ENCODE measurements at regions not wholly inside any gene's neighbourhood (a gene's known extent, or its start where the extent isn't known, plus 50 kb on each side); places are given as distances from the start of the nearest gene placed in this dataset.
A peak's percentile ranks its signal among the peaks of the same experiment; 100 is the strongest.

DNA sequence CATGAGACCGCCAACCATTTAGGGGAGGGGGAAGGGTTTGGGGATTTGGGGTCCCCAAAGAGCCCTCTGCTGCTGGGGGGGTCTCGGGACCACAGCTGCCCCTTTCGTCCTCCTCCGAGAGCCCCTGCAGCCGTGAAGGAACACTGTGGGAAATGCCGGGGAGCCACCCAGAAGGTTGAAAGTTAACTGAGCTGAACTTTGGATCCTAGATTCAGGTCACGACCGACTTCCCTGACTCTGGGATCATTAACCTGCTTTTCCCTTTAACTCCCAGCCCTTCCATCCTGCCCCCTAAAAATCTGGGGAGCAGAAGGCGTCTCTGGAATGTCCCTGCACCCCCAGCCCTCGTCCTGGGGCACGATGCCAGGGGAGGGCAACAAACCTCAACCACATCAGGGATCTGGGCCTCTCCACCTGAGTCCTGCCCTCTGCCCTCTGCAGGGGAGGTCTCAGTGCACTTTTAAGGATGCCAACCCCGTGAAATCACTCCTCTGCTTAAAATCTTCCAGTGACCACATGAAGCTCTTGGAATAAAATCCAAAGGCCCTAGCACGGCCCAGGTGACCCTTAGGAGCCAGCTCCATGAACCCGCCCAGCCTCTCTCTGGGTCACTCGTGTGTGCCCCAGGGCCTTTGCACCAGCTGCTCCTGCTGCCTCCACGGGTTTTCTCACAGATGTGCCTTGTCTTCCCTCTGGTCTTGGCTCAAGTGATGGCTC lies 95.0 kb downstream of the RFLNA start:
- DNase-seq, result no peak

DNA sequence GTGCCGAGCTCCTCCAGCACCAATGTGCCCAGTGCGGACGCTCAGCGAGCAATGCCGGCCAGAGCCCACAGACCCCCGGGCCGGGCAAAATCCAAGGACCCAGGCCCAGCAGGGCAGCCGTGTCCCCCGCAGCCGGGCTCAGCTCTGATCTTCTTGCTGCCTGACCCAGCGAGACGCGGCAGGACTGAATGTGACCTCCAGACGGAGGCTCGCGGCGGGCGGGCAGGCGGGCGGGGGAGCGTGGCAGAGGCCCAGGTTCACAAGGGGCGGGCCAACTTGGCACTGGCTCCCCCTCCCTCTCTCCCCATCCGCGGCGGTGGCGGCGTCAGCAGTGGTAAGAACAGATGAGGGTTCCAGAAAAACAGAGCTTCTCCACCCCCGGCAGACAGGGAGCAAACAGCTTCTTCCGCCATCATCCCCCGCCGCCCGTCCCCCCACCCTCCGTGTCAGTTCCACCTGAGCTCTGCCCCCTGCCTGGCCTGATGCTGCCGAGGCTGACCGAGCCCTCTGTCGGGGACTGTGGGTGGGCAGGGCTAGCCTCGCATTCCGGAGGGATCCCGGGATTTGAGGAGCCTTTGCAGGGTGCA lies 94.3 kb downstream of the RFLNA start:
- DNase-seq, result peak in 57 of 58 donors; percentile 45 to 91 (median 83)

DNA sequence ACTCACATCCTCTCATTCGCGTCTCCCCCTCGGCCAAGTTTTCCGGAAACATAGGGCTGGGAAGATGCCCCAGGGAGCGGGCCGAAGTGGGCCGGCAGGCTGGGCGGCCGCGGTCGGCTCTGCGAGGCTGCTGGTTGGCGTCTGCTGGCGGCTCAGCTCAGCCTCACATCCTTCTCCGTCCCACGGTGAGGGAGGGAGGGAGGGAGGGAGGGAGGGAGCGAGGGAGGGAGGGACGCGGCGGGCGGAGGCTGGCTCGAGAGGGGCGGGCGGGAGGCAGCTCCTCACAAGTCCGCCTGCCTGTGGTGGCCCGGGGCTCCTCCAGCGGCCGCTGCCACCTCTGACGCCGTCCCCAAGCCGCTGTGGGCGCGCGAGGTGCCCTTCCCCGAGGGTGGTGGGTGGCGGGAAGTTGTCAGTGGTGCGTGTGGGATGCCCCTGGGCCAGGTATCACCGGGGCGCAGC lies 93.8 kb downstream of the RFLNA start:
- peak in 55 of 58 donors; percentile 27 to 88 (median 77) for DNase-seq

DNA sequence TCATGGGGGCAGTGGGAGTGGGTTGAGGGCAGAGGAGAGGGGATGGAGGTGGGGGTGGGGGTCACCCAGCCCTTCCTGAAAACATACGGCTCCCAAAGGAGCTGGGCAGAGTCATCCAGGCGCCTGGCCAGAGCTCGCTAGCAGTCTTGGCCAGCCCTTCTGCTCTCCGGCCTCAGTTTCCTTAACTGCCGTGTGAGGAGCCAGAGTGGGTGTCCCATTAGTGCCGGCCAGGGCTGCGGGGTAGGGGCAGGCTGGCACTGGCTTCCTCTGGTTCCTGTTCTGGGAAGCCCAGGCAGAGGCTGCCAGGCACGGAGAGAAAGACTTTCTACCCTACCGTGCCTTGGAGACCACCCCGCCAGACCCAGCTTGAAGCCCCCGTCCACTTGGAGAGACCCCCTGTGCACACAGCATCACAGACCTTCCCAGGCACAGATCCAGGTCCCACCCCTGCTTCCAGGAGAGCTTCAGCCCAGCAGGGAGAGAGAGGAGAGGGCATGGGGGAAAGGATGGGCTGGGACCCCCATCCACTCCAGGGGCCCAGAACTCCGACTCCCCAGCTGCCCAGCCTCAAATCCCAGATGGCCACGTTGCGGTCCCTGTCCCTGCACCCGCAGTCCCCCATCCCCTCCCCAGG lies 93.3 kb downstream of the RFLNA start:
- DNase-seq, result no peak

DNA sequence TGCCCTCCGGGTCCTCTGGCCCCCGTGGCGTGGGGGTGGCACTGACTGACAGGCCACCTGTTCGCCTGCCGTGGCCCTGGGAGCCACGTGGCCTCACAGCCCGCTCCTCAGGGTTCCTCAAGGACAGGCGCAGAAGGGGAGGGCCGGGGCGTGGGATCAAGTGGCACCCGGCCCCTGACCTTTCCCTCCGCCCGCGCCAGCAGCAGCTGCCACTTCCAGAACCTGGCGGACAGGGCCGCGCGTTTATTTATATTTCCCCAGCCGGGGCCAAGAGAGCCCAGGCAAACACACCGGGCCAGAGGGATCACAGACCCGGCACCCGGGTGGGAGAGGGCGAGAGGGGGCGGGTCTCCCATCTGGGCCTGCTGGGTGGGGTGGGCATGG lies 92.6 kb downstream of the RFLNA start:
- peak in 1 of 58 donors; percentile 44 for DNase-seq

DNA sequence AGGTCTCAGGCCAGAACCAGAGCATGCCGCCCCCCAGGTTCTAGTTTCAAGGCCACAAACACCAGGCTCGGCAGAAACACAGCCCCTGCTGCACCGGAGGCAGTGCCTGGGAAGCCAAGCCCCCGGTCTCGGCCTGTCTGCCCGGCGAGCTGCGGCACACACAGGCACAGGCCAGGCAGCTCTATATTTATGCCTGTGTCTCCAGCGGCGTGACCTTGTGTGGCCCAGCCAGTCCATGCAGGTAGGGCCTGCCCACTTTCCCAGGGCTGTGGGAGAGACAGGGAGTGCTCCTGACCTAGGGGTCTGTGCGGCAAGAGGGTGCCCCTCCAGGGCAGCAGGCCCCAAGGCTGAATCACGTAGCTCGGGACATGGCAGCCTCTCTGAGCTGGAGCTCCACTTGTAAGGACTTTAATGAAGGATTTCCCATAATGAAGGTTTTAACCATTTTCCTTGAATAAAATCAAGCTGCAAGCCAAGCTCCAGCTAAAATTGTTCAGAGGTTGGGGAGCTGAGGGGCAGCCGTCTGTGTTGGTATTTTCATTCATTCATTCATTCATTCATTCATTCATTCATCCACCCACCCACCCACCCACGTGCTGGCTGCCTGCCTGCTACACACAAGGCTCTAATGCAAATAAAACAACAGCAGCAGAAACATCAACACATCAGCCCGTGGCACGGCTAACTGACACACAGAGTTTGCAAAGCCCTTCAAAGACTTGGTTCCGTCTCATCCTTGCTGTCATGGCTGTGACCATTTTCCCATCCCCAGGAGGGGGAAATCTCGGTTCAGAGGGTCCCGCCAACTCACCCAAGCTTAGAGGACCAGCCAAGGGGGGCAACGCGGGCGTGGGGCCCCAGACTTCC lies 92.0 kb downstream of the RFLNA start:
- no peak for DNase-seq

DNA sequence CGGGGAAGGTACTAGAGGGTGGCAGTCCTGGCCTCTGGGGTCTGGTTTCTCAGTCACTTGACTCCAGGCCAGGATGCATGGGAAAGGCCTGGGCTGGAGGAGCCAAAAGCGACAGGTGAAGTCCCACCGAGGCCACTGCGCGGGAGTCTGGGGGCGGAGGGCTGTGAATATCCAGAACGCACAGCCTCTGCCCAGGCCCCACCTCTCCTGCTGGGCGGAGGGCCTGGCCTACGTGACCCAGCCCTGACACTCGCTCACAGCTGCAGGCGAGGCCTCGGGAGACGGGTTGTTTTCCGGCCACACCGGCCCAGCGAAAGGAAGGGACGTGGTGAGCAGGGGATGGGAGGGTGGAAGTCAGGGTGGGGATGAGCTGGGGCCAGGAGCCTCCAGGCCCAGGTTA lies 91.2 kb downstream of the RFLNA start:
- DNase-seq, result no peak

DNA sequence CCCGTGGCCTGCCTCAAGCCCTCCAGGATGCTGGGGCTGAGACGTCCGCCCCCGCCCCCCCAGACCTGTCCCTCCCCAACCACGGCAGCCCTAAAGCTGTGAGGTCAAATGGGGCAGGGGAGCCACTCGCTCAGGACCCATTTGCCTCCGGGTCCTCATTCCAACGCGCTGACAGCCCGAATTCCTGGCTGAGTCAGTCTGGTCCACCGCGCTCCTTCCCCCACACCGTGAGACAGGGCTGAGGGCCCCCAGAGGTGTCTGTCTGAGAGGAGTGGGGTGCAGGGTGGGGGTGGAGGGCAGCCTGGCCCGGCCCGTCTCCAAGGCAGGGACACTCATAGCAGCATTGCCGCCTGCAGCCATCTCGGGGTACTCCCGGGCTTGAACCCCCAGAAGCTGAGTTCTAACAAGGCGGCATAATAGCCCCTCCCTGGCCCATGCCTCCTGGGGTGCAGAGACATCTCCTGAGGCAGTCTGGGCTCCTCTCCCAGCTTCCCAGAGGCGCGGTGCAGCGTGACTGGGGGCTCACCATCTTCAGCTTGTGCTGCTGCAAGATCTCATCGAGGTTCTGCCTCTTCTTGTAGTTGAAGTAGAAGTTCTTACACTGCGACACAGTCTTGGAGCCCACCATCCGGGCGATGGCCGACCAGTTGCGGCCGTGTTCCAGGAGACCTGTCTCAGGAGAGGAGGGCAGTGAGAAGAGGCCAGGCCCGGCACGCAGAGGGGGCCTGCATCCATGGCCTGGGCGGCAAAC lies 90.5 kb downstream of the RFLNA start:
- DNase-seq, result no peak

DNA sequence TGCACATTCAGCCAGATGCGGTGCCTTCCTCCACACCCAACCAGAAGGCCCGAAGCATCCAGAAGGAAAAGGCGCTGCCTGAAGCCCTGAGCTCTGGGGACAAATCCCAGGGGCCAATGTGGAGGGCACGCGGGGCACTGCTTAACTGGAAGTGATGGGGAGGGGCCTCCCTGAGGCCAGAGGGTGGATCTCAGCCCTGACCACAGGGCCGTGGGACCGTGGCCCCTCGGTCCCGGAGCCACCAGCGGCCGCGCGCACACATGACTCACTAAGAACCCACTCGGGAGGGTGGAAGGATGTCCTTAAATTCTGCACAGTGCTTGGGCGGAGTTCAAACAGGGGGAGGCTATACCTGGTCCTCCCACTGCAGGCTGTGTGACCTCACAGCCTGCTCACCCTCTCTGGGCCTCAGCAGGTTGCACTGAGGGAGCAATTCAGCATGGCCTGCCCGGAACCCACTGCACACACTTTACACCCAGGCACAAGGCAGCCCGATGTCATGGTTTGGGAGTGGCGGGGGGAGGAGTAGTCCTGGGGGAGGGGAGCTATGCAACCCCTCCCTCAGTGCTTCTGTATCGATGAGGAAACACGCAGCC lies 89.5 kb downstream of the RFLNA start:
- DNase-seq, result no peak

DNA sequence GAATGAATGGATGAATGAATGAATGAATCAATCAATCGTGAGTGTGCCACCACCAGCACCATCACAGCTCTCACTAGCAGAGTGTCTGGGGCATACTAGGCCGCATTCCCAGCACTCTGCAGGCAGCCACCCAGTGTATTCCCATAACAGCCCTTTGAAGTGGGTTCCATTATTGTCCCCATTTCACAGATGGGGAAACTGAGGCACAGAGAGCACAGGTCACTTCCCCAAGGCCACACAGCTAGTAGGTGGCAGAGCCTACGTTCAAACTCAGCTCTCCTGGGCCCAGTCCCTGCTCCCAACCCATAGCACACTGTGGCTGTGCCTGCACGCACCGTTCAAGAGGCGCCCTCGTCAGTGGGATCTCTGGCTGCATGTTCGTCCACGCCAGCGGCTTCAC lies 88.1 kb downstream of the RFLNA start:
- DNase-seq, result no peak

DNA sequence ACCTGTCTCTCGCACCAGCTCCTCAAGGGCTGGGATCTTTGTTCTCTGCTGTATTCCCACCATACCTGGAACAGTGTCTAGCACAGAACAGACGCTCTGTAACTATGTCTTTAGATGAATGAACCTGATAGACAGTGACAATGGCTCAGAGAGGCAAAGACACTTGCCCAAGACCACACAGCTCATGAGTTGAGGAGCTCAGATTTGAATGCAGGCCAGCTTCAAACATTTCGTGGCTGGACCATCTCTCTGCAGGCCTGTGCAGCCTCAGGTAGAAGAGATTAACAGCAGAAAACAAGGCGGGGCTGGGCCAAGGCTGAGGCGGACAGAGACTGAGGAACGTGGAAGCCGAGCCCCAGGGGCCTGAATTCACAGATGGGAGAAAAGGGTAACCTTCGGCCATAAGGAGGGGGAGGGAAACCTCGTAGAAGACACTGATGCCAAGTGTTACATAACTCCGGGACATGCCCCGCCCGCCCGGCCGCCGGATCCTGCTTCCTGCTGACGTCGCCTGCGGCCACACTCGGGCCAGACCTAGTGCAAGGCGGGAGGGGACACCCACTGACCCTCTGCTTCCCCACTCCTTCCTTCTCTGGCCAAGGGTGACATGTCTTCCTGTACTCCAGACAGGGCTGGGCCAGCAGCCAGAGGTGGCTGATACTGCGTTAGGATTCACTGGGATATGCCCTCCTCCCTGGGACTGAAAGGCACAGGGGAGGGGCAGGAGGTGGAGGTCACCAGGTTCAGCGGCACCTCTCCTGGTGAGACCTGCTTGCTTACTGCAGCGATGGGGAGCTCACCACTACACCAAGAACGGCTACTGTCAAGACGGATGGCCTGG lies 86.8 kb downstream of the RFLNA start:
- peak in 54 of 58 donors; percentile 21 to 87 (median 66) for DNase-seq

DNA sequence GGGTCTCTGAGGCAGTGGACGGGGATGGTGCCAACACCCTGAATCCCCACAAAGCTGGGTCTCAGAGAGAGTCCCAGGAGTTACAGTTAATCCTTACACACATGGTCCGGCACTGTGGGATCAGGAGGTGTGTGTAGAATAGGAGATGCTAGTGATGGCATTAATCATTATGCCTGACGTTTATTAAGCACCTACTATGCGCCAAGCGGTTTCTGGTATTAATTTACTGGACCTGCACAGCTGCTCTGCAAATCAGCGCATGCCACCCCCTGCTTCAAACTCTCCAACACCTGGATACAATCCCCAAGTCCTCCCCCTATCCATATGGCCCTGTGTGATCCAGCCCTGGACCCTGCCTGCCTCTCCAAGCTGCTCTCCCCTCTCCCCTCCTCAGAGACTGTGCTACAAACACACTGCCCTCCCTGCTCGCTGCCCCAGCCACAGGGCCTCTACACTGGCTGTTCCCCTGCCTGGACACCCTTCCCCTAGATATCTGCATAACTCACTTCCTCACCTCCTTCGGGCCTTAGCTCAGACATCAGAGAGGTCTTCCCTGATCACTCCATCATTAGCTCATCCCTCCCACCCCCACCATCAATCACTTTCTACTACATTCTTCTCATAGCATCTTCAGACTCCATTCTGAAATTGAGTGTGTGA lies 86.0 kb downstream of the RFLNA start:
- no peak for DNase-seq

DNA sequence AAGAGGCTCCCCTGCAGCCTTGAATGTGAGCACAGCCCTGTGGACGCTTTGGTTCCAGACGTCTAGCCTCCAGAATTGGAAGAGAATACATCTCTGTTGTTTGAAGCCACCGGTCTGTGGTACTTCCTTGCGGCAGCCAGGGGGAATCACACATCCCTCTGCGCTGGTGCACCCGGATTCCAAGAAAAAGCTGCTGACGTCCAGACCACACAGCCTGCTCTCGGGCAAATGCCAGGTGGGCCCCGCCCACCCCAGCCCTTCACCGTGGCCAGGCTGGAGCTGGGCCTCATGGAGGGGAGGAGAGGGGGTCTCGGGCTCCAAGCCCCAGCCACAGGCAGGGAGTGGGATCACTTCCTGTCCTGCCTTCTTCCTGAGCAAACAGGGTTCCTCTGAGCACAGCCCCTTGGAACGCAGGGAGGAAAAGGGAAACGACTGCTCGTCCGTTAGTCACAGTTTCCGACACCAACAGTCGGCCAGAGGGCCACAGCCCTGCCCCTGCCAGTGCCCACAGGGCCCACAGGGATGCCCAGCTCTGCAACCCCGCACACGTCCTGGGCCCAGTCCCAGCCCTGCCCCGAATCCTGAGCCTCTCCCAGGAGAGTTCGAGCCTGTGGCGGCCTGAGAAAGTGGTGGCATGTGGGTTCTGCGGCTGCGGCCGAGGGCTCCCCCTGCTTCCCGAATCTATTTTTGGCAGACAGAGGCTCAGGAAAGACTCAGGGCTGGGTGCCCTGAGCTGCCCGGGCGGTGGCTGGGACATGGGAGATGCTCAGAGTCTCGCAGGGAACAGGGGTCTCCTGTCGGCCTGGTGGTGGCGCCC lies 85.3 kb downstream of the RFLNA start:
- DNase-seq, result peak in 45 of 58 donors; percentile 7 to 77 (median 47)

DNA sequence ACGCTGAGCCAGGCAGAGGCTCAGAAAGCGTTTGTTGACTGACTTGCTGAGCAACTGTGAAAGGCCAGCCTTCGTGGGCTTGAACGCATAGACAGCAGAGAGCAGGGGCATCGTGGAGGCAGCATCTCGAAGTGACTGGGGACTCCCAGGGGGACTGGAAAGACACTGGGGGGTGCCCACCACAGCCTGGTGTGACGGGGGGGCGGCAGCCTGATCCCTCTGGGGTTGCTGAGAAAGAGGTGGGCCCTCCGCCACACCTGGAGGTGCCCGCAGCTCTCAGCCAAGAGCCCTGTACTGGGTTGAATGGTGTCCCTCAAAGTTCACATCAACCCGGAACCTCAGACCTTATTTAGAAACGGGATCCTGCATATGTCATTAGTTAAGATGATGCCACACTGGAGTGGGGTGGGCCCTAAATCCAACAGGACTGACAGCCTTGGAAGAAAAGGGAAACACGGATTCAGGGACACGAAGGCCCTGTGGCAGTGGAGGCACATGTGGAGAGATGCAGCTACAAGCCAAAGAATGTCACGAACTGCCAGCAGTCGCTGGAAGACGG lies 84.6 kb downstream of the RFLNA start:
- DNase-seq, result no peak

DNA sequence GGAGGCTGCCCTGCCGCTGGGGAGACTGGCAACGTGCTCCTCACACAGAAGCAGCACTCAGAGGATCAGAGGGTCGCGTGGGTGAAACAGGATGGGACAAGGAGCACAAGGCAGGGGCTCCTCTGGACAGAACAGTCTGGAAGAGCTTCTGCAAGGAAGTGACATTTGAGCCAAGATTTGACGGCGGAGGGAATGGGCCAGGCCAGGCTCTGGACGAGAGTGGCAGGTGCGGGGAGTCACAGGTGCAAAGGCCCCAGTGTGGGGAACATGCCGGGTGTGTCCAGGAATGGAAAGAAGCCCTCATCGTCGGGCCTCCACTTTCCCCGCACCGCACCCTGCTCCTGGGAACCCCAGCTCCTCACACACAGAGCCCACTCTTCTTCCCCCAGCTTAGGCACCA lies 84.0 kb downstream of the RFLNA start:
- DNase-seq, result no peak

DNA sequence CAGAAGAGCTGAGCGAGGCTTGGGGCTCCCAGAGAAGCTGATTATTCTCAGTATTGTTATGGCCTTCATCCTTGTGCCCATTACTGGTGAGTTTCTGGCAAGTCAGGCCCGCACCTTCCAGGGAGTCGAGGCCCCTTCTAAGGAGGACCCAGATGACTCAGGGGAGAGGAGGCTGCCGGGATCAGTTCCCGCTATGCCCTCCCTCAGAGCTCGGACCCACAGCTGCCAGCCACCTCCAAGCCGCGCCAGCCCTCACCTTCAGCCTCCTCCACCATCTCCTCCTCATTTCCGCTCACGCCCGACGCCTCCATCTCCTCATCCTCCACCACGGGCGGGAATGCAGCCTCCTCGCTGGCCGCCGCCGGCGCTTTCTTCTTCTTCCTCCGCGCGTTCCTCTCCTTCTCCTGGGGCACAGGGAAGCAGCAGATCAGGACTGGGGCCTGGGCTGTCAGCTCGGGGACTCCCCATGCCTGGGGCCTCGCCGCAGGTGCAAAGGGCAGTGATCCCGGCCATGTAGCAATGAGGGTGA lies 83.2 kb downstream of the RFLNA start:
- no peak for DNase-seq

DNA sequence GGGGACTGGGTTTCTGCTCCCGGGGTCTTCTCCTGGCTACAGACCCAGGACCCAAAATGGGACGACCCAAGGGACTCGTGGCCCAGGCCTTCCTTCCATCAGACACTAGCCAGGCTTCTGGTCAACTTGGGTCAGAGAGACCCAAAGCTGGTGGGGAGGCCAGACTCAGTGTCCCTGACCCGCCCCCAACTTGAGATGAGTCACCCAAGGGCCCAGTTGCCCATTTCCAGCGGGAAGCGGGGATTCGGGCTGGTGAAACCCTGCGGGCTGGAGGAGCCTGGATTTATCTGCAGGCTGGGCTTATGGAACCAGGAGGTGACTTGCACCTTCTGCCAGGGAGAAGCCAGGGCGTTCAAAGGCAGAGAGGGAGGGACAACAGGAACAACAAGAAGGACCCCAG lies 81.5 kb downstream of the RFLNA start:
- no peak for DNase-seq

DNA sequence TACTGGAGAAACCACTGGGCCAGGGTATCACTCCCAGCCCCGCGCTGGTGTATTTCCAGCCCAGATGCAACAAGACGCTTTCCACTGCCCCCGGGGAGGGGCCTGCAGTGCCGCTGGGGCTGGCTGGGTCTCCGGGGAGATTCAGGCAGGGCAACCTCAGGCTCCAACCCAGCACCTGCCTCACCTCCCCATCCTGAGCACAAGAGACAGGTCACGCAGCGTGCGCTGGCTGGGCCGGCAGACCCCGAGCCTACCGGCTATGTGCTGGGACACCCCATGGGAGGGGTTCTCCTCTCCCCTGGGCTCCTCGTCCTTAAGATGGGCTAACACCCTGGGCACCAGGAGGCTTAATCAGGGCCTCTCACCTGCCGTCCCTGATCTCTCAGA lies 80.9 kb downstream of the RFLNA start:
- no peak for DNase-seq

Measured in anterior cingulate cortex (tissue), 58 donors.